GM19328 (cell line): ENCODE measurements at regions not wholly inside any gene's neighbourhood (a gene's known extent, or its start where the extent isn't known, plus 50 kb on each side); places are given as distances from the start of the nearest gene placed in this dataset.
A peak's percentile ranks its signal among the peaks of the same experiment; 100 is the strongest.

Experiments
- ATAC-seq: cut with Tn5 transposase; IDR thresholded peaks from one replicate; pipeline ENCODE4 v1.9.1; 2021; ENCODE audit warnings: mild to moderate bottlenecking, moderate library complexity; ENCODE audit not compliant: unreplicated experiment

- ATAC-seq = no peak
Observed at GRCh38 chr18:47758000-47758399, 172.5 kb downstream of the SMAD2 start.

- ATAC-seq = no peak
Observed at GRCh38 chr18:47756364-47757016, 174.0 kb downstream of the SMAD2 start.

- ATAC-seq = no peak
Observed at GRCh38 chr18:47755102-47755456, 175.4 kb downstream of the SMAD2 start.

GRCh38 chr18:47754311-47755101 is 176.0 kb downstream of the SMAD2 start:
- no peak for ATAC-seq

- ATAC-seq = no peak
Observed at GRCh38 chr18:47752796-47753645, 177.4 kb downstream of the SMAD2 start.

GRCh38 chr18:47750889-47751423 is 179.5 kb downstream of the SMAD2 start:
- no peak for ATAC-seq

- ATAC-seq = no peak
Observed at GRCh38 chr18:47749600-47749973, 180.9 kb downstream of the SMAD2 start.

GRCh38 chr18:47748847-47749599 is 181.4 kb downstream of the SMAD2 start:
- ATAC-seq = peak; percentile 82

GRCh38 chr18:47748093-47748796 is 182.2 kb downstream of the SMAD2 start:
- no peak for ATAC-seq

- no peak for ATAC-seq
Observed at GRCh38 chr18:47747260-47747795, 183.1 kb downstream of the SMAD2 start.

GRCh38 chr18:47746615-47747014 is 183.8 kb downstream of the SMAD2 start:
- ATAC-seq = no peak

- ATAC-seq = no peak
Observed at GRCh38 chr18:47745227-47745626, 185.2 kb downstream of the SMAD2 start.

- ATAC-seq = no peak
Observed at GRCh38 chr18:47737956-47738355, 192.5 kb downstream of the SMAD2 start.

- no peak for ATAC-seq
Observed at GRCh38 chr18:47737198-47737830, 193.1 kb downstream of the SMAD2 start.

GRCh38 chr18:47736376-47737140 is 193.9 kb downstream of the SMAD2 start:
- no peak for ATAC-seq

- ATAC-seq = no peak
Observed at GRCh38 chr18:47735041-47735702, 195.3 kb downstream of the SMAD2 start.

- ATAC-seq = no peak
Observed at GRCh38 chr18:47731276-47731675, 199.2 kb downstream of the SMAD2 start.

GRCh38 chr18:47730795-47731194 is 199.7 kb downstream of the SMAD2 start:
- ATAC-seq = no peak
